ENCODE measurements at regions not wholly inside any gene's neighbourhood (a gene's known extent, or its start where the extent isn't known, plus 50 kb on each side); places are given as distances from the start of the nearest gene placed in this dataset. TPM values are rescaled to one million over a fixed set of nuclear protein-coding genes. Genes with fewer than 3 reads are reported as not detected.

- no peaks in the 10 kb centered on the region for H3K9me3 ChIP-seq (ENCODE audit: low read depth)
- H3K79me2 ChIP-seq (ENCODE audit: insufficient read depth) = no peaks in the 10 kb centered on the region
- H3K9ac ChIP-seq = no peak overlapping the region
- peaks cover 10% of the 10 kb centered on the region; the same call in 1 of the 2 replicates for H3K36me3 ChIP-seq (ENCODE audit: low read depth)
- no peaks in the 10 kb centered on the region for H3F3A ChIP-seq (ENCODE audit: insufficient read depth)
- WGBS, 2 experiments (ENCODE audit: low coverage in 1 of 2, low lambda C conversion rate in 2 of 2, missing lambda C conversion rate in 2 of 2) = 90 to 91% methylated on average over 3 of the region's 3 CpGs
- no peak overlapping the region for H2AFZ ChIP-seq
- H3K27me3 ChIP-seq (replicated peaks; ENCODE audit: insufficient read depth) = no peaks in the 10 kb centered on the region
- no peak overlapping the region for H3K4me2 ChIP-seq (ENCODE audit: unreplicated experiment)
- in situ Hi-C loops (cut with MboI) = no loop called here
- no peak overlapping the region for H3K27ac ChIP-seq
- no peaks in the 10 kb centered on the region for H3K9me2 ChIP-seq (ENCODE audit: insufficient read depth)
- no peak overlapping the region for H3K4me3 ChIP-seq
- TF ChIP-seq EZH2phosphoT487 (IDR thresholded peaks at IDR 0.05; ENCODE audit: insufficient read depth, low read depth) = no peak
- no peaks in the 10 kb centered on the region for H4K20me1 ChIP-seq (ENCODE audit: insufficient read depth)
- no peak for DNase-seq
- peaks cover 3% of the 10 kb centered on the region; the same call in 1 of the 2 replicates for H3K4me1 ChIP-seq (ENCODE audit: insufficient read depth)
These were observed 52.8 kb upstream of the GRK3 start for GRCh38 chr22:25511725-25512124.

GRCh38 chr22:25514436-25515180 is 49.9 kb upstream of the GRK3 start:
- Histone ChIP-seq H3K9me3 (ENCODE audit: low read depth) (no peaks in the 10 kb centered on the region), H3K4me1 (ENCODE audit: insufficient read depth) (peaks cover 3% of the 10 kb centered on the region; the same call in 1 of the 2 replicates), H3K36me3 (ENCODE audit: low read depth) (peaks cover 10% of the 10 kb centered on the region; the same call in 1 of the 2 replicates), H4K20me1 (ENCODE audit: insufficient read depth) (no peaks in the 10 kb centered on the region), H3K79me2 (ENCODE audit: insufficient read depth) (no peaks in the 10 kb centered on the region), H3K9ac (no peak overlapping the region), H3K9me2 (ENCODE audit: insufficient read depth) (no peaks in the 10 kb centered on the region), H2AFZ (no peak overlapping the region), H3K4me2 (ENCODE audit: unreplicated experiment) (no peak overlapping the region), H3K27me3 (replicated peaks; ENCODE audit: insufficient read depth) (no peaks in the 10 kb centered on the region), H3F3A (ENCODE audit: insufficient read depth) (no peaks in the 10 kb centered on the region), H3K4me3 (no peak overlapping the region), H3K27ac (no peak overlapping the region)
- TF ChIP-seq EZH2phosphoT487 (IDR thresholded peaks at IDR 0.05; ENCODE audit: insufficient read depth, low read depth) (no peak), EZH2 (IDR thresholded peaks at IDR 0.05; ENCODE audit: insufficient read depth, poor library complexity, severe bottlenecking) (no peak)
- DNase-seq = peak; percentile 57
- WGBS, 2 experiments (ENCODE audit: low coverage in 1 of 2, low lambda C conversion rate in 2 of 2, missing lambda C conversion rate in 2 of 2) = 62 to 69% methylated on average over 13 of the region's 13 CpGs
- in situ Hi-C loops (cut with MboI) = no loop called here

Small RNA genes in the stretch of these regions (microRNA-seq; reads per million reads assigned to microRNA genes)
- not detected for gene MIR6817 (ENCODE audit: borderline number of aligned reads)

Small RNA genes in the stretch of these regions (small RNA-seq; reads per million reads assigned to genes)
- gene IGLL3P (ENCODE audit: low read depth, low replicate concordance) (not detected), gene MIR6817 (ENCODE audit: low read depth, low replicate concordance) (not detected)

Measured in GM23248 (cell line).